GM13976 (cell line): ENCODE measurements at regions not wholly inside any gene's neighbourhood (a gene's known extent, or its start where the extent isn't known, plus 50 kb on each side); places are given as distances from the start of the nearest gene placed in this dataset.

ENCODE experiments used
- DNase-seq: peaks from one replicate; pipeline ENCODE4 v3.0.0; 2012; ENCODE audit warnings: low spot score
- in situ Hi-C: fragments of 300-500 bp; cut with MboI; formaldehyde crosslinking; loops from one replicate; pipeline ENCODE4 v1.12.0; 2022; ENCODE audit warnings: low sequenced_read_pairs, mixed read lengths, inconsistent platforms; ENCODE audit not compliant: unreplicated experiment
- TF ChIP-seq, protein P1 (sequence below): IDR thresholded peaks from 2 replicates; pipeline ENCODE4 v1.5.1; 2012; ENCODE audit warnings: borderline replicate concordance, mild to moderate bottlenecking; ENCODE audit not compliant: insufficient read depth; ENCODE audit errors: extremely low read depth, missing control alignments, control extremely low read depth

DNA sequence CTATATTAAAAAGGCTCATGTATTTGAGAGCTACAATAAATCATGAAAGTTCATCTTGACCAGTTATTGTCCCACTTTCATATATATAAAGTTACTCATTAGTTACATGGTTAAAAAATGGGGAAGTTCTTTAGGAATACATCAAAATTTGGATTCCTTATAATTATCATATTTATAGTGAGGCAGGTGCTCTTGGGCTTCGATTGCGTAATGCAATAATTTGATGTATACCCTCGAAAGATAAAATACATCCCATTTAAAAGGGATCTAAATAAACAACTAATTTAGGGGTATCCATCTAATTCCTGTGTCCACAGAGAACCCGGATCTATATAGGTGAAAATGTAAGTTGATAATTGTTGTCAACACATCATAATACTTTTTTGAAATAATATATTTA is 444.6 kb downstream of the RIT2 start:
- in situ Hi-C loops, result no loop called here
- TF ChIP-seq, protein P1, sequence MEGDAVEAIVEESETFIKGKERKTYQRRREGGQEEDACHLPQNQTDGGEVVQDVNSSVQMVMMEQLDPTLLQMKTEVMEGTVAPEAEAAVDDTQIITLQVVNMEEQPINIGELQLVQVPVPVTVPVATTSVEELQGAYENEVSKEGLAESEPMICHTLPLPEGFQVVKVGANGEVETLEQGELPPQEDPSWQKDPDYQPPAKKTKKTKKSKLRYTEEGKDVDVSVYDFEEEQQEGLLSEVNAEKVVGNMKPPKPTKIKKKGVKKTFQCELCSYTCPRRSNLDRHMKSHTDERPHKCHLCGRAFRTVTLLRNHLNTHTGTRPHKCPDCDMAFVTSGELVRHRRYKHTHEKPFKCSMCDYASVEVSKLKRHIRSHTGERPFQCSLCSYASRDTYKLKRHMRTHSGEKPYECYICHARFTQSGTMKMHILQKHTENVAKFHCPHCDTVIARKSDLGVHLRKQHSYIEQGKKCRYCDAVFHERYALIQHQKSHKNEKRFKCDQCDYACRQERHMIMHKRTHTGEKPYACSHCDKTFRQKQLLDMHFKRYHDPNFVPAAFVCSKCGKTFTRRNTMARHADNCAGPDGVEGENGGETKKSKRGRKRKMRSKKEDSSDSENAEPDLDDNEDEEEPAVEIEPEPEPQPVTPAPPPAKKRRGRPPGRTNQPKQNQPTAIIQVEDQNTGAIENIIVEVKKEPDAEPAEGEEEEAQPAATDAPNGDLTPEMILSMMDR, result no peak
- no peak for DNase-seq

DNA sequence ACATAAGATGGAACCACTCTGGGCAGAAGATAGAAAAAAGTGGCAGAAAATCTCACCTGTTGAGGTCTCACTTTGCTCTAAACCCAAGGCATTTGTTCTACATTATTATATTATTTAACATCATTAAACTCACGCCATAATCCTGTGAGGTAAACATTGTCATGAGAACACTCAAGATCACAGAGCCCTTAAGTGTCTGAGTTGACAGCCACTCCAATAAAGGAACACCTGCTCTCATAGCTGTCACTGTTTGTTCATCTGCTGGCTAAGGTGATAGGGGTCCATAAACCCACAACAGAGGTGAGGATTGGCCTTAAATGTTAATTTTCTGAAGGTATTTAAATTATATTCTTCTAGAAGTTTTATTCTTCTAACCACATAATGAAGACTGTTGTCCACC is 439.7 kb downstream of the RIT2 start:
- in situ Hi-C loops, result no loop called here
- TF ChIP-seq, protein P1, result no peak
- DNase-seq, result no peak

DNA sequence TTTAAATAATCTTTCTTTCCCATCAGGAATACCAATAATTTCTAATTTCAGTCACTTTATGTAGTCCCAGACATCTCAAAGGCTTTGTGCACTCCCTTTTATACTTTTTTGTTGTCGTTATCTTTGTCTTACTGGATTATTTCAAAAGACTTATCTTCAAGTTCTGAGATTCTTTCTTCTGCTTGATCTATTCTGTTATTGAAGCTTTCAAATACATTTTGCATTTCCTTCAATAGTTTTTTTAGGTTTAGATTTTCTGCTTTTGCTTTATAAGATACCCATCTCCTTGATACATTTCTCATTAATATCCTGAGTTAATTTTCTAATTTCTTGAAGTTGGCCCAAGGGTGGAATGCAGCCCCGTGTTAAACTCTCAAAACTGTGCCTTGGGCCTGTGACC is 432.4 kb downstream of the RIT2 start:
- in situ Hi-C loops, result no loop called here
- TF ChIP-seq, protein P1, result no peak
- DNase-seq, result no peak

DNA sequence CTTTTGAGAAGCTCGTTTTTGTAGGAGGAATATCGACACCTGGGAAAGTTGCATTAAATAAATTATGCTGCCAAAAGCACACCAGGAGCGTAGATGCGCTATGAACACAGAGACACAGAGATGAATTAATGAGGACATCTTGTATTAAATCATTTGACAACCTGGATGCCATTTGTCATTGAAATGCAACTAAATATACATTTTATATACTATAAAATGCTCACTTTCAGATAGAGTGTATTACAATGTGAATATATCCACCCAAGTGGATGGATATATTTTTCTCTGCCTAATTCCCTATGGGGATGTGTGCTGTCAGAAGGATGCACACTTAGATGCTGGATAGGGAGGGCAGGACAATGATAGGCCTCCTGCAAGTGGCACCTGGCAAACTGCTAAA is 426.2 kb downstream of the RIT2 start:
- DNase-seq, result no peak
- in situ Hi-C loops, result no loop called here
- TF ChIP-seq, protein P1, result no peak
